Loucy (cell line): ENCODE measurements at regions not wholly inside any gene's neighbourhood (a gene's known extent, or its start where the extent isn't known, plus 50 kb on each side); places are given as distances from the start of the nearest gene placed in this dataset.
A peak's percentile ranks its signal among the peaks of the same experiment; 100 is the strongest.

Source experiments
- H2AFZ ChIP-seq: fragments of 200-600 bp; sonication (generic); 2 replicates; pipeline ENCODE4 v1.6.0; 2016; ENCODE audit warnings: antibody characterized with exemption, mild to moderate bottlenecking, low read length, moderate library complexity
- H3F3A ChIP-seq: fragments of 200-600 bp; 2 replicates; pipeline ENCODE4 v1.6.0; 2016; ENCODE audit warnings: antibody characterized with exemption, low read depth, mild to moderate bottlenecking
- H3K27me3 ChIP-seq: fragments of 200-600 bp; sonication (generic); 2 replicates; pipeline ENCODE4 v1.6.1; 2014; ENCODE audit warnings: low read length, mild to moderate bottlenecking; ENCODE audit not compliant: insufficient read depth, poor library complexity, severe bottlenecking
- H3K36me3 ChIP-seq: fragments of 200-600 bp; sonication (generic); 2 replicates; pipeline ENCODE4 v1.6.1; 2016; ENCODE audit warnings: low read length; ENCODE audit not compliant: insufficient read depth
- H3K4me1 ChIP-seq: fragments of 200-600 bp; sonication (generic); 2 replicates; pipeline ENCODE4 v1.5.1; 2014; ENCODE audit warnings: low read length, mild to moderate bottlenecking; ENCODE audit not compliant: insufficient read depth, poor library complexity, severe bottlenecking
- H3K4me2 ChIP-seq: fragments of 200-600 bp; sonication (generic); 2 replicates; pipeline ENCODE4 v1.6.0; 2014; ENCODE audit warnings: antibody characterized with exemption, low read length, low read depth, mild to moderate bottlenecking; ENCODE audit not compliant: poor library complexity, severe bottlenecking
- H3K4me3 ChIP-seq: fragments of 200-600 bp; sonication (generic); 2 replicates; pipeline ENCODE4 v1.5.1; 2014; ENCODE audit warnings: low read length, mild to moderate bottlenecking, mixed read lengths; ENCODE audit not compliant: poor library complexity, severe bottlenecking
- H3K79me2 ChIP-seq: fragments of 200-600 bp; sonication (generic); 2 replicates; pipeline ENCODE4 v1.6.1; 2014; ENCODE audit warnings: low read length; ENCODE audit not compliant: insufficient read depth
- H3K9ac ChIP-seq: fragments of 200-600 bp; sonication (generic); 2 replicates; pipeline ENCODE4 v1.6.0; 2014; ENCODE audit warnings: mild to moderate bottlenecking, low read depth, low read length, moderate library complexity; ENCODE audit not compliant: poor library complexity, severe bottlenecking
- H3K9me2 ChIP-seq: fragments of 200-600 bp; sonication (generic); replicated peaks from 2 replicates; pipeline ENCODE4 v1.6.1; 2016; ENCODE audit warnings: low read depth, low read length, mixed read lengths
- H3K9me3 ChIP-seq: fragments of 200-600 bp; sonication (generic); 2 replicates; pipeline ENCODE4 v1.6.1; 2014; ENCODE audit warnings: mild to moderate bottlenecking, antibody characterized with exemption, low read length, low read depth; ENCODE audit not compliant: insufficient read depth
- H4K20me1 ChIP-seq: fragments of 200-600 bp; sonication (generic); 2 replicates; pipeline ENCODE4 v1.6.0; 2014; ENCODE audit warnings: antibody characterized with exemption, low read length, mild to moderate bottlenecking; ENCODE audit not compliant: insufficient read depth, poor library complexity, severe bottlenecking
- CTCF ChIP-seq: fragments of 200-600 bp; sonication (generic); conservative IDR thresholded peaks from 2 replicates; pipeline ENCODE4 v1.5.1; 2014; ENCODE audit warnings: mild to moderate bottlenecking, antibody characterized with exemption, low read length
- EZH2phosphoT487 ChIP-seq: fragments of 200-600 bp; IDR thresholded peaks from 2 replicates; pipeline ENCODE4 v1.6.1; 2018; ENCODE audit warnings: antibody characterized with exemption, mild to moderate bottlenecking, moderate library complexity, borderline replicate concordance

- Histone ChIP-seq H3K27me3 (no peaks in the 10 kb centered on the region), H3K9ac (no peak overlapping the region), H4K20me1 (no peaks in the 10 kb centered on the region), H3K9me2 (no peaks in the 10 kb centered on the region), H3K36me3 (no peaks in the 10 kb centered on the region), H3K79me2 (no peaks in the 10 kb centered on the region), H3K4me3 (no peak overlapping the region), H2AFZ (0 out of 2 replicates have a peak overlapping the region, but pooled peaks have one; percentile 63), H3F3A (no peaks in the 10 kb centered on the region), H3K4me2 (peak overlapping the region; percentile 3), H3K4me1 (peaks cover 23% of the 10 kb centered on the region), H3K9me3 (no peaks in the 10 kb centered on the region)
- TF ChIP-seq EZH2phosphoT487 (no peak), CTCF (peak; percentile 81)
These were observed 123.9 kb upstream of the ACSL4 start for GRCh38 chrX:109856974-109857373.

GRCh38 chrX:109857584-109858228 is 124.6 kb upstream of the ACSL4 start:
- Histone ChIP-seq H3K4me1 (peaks cover 28% of the 10 kb centered on the region), H2AFZ (no peak overlapping the region), H3F3A (no peaks in the 10 kb centered on the region), H3K27me3 (no peaks in the 10 kb centered on the region), H4K20me1 (no peaks in the 10 kb centered on the region), H3K4me3 (no peak overlapping the region), H3K9me3 (no peaks in the 10 kb centered on the region), H3K4me2 (no peak overlapping the region), H3K36me3 (no peaks in the 10 kb centered on the region), H3K9me2 (no peaks in the 10 kb centered on the region), H3K9ac (no peak overlapping the region), H3K79me2 (no peaks in the 10 kb centered on the region)
- TF ChIP-seq CTCF (no peak), EZH2phosphoT487 (no peak)

GRCh38 chrX:109858602-109859341 is 125.7 kb upstream of the ACSL4 start:
- no peaks in the 10 kb centered on the region for H3K9me3 ChIP-seq
- no peak overlapping the region for H3K4me3 ChIP-seq
- H3K4me2 ChIP-seq = peak overlapping the region; percentile 45
- no peaks in the 10 kb centered on the region for H4K20me1 ChIP-seq
- no peaks in the 10 kb centered on the region for H3K36me3 ChIP-seq
- H3K79me2 ChIP-seq = no peaks in the 10 kb centered on the region
- H3K9ac ChIP-seq = no peak overlapping the region
- H3K27me3 ChIP-seq = no peaks in the 10 kb centered on the region
- no peak overlapping the region for H2AFZ ChIP-seq
- no peaks in the 10 kb centered on the region for H3K9me2 ChIP-seq
- TF ChIP-seq EZH2phosphoT487 (no peak), CTCF (no peak)
- H3F3A ChIP-seq = no peaks in the 10 kb centered on the region
- peaks cover 28% of the 10 kb centered on the region for H3K4me1 ChIP-seq
